GM19238 (cell line): ENCODE measurements at regions not wholly inside any gene's neighbourhood (a gene's known extent, or its start where the extent isn't known, plus 50 kb on each side); places are given as distances from the start of the nearest gene placed in this dataset.

Experiments
- DNase-seq: peaks from one replicate; pipeline ENCODE4 v3.0.0; 2011; ENCODE audit warnings: low spot score; ENCODE audit not compliant: insufficient read length

DNA sequence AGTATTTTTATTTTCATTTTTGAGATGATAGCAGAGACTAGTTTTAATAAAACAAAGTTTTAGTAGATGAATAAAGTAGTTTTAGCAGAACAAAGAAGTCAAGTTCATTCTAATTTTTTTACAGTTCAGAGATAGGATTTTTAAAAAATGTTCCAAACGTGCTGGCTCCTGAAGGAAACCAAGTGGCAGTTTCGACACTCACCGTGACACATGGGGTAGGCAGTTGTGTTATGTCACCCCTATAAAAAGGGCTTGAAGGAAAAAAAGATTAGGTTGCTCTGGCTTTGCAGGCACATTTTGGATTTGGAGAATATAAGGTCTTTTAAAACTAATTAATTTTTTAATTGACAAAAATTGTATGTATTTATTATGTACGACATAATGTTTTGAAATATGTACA is 305.2 kb downstream of the NDFIP2 start:
- DNase-seq = no peak

DNA sequence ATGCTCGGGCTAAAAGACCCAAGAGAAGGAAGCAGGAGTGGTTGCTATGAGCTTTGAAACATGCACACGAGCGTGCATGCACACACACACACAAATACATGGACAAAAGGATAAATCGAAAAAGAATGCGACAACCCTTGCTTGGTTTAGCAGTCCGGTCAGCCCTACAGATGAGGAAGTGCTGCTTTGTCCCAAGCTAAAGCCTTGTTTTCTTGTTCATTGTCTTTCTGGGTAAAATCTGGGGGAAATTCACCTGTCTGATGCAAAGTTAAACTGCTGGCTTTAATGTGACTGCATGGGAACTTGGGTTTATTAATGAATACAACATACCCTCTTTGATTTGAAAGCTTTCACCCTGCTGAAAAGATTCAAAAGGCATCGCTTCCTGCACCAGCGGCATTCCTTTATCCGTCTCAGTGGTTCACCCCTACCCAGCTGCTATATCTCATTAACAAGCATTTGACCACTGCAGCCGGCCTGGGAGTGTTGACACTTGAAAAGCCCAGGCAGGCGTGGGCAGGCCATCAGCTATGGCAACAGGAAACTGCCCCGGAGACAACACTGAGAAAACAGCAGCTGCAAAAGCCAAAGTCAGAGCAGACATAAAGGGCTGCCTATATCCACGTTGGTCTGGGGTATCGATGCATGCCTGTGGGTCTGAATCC is 301.7 kb downstream of the NDFIP2 start:
- no peak for DNase-seq

DNA sequence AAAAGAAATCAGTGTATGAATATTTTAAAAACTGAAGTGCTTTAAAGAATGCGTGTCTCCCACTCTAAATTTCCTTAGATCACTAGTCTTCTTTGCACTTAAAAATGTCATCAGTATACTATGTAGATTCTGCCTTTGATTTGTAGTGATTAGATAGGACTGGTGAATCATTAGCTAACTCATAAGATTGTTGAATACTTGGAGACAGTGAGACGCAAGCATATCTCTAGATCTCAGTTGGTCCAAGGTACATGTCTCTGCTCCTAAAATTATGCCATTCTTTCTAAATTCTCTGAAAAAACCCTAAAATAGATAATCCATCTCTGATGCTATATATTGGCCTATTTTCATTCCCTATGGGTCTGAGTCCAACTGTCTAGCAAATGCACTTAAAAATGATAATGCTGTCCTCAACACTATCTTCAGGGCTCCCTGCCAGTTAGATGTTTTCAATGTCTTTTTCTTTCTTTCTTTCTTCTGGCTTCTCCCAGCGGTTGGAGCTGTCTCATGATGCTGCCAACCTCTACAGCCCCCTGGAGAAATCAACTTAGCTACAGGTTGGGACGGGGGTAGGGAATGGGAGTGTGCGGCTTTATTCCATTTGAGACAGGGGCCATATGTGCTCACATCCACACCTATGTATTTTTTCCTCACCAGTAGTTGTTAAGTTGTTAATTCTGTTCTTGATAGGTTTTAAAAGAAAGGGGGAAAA is 301.0 kb downstream of the NDFIP2 start:
- no peak for DNase-seq

DNA sequence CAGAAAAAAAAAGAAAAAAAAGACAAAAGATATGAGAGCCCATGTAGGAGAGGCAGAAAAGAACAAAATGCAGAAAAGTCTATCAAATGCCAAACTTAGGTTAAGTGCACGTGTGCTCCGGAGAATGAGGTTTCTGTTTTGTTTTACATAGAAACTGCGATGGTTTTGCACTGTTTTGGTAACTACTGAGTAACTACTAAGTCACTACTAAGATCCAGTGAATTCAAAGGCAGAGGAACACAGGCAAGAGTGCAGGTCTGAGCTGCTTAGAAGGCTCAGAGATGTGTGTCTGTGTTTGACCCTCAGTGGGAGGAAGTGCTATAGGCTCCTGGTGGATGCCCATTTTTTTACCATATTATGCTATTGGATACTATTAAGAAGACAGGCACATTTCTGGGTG is 299.3 kb downstream of the NDFIP2 start:
- no peak for DNase-seq

DNA sequence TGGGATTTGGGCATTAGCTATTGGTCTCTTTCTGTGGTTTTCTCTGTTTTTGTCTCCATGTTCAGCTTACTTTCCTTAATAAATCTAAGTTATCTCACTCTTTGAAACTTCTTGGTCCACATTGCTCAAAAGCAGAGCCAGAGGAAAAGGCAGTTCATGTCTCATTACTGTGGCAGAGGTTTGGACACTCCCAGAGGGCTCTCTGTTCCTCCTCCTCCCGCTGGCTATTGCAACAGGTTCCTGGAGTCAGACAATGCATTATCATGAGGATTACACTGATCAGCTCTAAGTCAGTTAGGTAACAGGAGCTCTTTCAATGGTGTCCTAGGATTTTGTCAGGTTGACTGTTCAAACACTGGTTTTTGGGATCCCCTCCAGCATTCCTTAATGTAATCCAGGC is 298.8 kb downstream of the NDFIP2 start:
- no peak for DNase-seq

DNA sequence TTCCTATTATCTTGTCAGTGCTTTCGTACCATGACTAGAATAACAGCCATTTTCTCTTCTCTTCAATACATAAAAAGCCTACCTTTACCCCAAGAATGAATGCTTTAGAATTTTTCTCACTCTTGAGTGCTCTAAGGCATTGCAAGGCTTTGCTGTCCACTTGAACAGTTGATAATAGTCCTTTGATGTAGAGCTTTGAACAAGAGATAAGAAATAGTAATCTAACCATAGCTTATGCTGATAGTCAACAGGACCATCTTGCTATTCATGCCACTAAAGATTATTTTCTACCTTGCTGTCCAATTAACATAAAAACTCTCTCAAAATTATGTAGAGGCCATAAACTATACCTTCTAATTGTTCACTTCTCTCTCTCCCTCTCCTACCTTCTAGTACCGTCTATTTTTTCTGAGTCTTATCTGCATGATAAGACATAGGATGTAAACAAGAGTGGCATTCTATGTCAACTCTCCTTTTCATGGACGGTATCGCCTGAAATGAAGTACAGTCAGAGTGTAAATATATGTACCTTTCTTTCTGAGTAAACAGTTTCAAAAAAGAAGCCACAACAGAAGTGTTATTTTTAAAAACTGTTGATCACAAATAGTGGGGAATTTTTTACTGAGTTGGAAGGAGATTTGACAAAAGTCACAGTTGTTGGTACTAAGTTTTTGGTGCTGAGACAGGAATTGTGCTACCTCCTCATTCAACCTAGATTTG is 297.9 kb downstream of the NDFIP2 start:
- DNase-seq = no peak

DNA sequence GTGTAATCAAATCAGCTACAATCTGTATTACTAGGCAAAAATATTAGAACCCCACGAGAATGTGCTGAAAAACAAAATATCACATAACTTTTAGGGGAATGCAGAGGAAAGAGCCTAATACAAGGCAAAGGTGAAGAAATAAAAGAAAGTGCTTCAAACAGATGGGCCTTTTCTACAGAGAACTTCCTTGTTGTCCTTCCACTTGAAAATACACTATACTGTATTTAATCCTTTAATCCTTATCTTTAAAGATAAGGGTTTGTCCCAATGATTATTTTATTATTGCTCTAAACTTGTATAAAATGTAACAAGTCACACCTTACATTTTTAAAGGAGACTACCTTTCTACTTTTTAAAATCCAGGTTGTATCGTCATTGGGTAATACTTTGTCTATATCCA is 296.5 kb downstream of the NDFIP2 start:
- DNase-seq = no peak

DNA sequence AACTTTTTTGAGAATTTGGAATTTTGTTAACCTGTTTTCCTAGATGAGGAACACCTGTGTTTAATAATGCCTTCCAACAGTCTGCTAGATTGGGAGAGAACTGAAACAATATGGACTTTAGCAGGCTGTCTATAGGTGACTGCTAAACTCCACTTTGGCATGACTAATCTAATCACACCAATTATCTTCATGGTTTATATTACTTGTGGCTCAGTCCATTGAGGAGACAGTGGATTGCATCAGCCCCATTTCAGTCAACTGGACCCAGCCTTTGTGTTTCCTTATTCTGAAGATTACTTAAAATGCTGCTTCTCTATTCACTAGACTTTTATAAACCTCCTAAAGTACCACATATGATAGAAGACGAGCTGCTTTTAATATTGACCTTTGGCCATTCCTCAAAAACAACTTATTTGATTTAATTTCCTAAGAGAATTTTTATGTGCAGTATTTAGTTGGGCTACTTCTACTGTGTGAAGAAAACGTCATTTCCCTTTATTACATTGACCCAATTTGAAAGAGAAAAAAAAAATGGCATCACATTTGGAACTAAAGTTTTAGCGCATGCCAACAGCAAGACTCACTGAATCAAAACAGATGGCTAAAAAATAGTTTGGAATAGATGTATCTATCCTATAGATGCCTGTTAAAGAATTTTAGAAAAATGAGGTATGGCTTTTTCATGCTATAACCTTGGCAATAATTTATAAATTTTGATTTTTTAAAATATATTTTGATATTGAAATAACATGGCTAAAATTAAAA is 295.8 kb downstream of the NDFIP2 start:
- DNase-seq = no peak

DNA sequence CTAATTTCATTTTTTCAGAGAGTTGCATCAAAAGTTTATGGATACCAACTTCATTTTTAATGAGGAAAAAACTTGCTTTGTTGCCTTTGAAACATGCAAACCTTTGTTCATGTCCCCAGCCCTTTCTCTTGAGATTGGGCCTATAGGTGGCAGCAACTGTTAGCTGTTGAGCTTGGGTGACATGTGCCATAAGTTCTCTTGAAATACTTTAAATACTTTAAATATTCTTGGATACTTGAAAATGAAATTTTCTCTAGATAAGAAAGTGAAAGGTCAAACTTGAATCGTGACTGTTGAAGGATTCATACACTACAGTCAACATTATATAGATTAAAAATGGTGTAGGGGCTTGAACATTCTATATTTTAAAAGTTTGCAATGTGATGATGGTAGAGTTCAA is 294.9 kb downstream of the NDFIP2 start:
- no peak for DNase-seq

DNA sequence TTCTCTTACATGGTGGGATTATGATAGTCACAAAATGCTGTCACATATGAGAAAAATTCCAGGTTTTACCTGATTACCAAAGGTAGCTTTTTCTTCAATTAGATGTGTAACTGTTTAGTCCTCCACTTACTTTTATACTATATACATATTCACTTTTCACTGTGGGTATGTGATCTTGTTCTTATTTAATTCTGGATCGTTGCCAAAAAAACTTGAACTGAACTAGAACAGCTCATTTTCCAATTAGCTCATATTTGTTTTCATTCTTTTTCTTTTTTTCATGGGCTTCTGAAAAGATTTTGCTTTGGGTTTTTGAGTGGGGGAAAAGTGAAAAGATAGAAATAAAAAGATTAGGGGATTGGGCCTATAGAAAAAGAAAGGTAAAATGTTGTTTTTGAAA is 291.9 kb downstream of the NDFIP2 start:
- DNase-seq = no peak

DNA sequence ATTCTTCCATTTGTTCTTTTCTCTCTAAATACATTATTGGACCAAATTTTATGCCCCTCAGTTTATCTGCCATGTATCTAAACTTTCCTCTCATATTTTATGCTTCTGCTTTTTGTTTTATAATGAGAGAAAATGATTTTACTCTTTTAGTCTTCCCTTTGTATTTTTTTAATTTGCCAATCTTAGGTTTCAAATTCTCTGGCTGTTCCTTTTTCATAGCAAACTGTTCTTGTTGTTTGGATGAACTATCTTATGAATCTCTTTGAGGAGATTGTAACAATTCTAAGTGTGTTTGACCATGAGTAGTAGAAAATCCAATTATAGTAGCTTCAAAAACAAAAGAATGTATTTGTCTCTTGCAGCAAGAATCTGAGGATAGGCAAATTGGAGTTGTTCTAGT is 290.5 kb downstream of the NDFIP2 start:
- no peak for DNase-seq

DNA sequence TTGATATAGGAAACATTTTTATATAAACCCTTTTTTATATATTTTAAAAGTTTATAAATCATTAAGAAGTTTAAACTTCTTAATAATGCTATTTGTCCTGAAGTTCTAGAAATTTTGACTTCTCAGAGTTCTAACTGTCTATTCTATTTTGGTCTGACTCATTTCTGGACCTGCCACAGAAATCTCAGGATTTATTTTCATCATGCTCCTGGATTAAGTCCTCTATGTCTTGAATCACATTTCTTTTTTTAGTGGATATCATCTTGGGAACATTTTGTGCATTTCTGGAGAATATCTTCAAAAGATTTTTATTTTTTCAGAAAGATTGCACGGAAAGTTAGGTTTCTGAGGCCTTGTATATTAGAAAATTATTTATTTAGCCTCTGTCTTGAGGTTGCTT is 289.1 kb downstream of the NDFIP2 start:
- no peak for DNase-seq

DNA sequence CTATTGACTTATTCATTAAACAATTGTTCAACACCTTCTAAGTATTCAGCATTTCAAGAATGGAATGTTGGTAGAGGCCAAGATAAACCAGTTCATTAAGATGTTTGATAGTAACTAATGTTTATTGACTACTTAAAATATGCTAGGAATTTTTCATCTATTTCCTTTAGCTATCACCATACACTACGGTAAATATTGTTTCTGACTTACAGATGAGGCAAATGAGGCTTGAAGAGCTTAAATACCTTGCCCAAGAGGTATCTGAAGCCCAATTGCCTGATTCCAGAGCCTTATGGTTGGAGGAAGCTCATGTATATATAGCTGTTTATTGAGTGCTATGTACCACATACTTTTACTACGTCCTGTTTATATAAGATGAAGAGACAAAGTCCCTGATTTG is 286.2 kb downstream of the NDFIP2 start:
- DNase-seq = no peak

DNA sequence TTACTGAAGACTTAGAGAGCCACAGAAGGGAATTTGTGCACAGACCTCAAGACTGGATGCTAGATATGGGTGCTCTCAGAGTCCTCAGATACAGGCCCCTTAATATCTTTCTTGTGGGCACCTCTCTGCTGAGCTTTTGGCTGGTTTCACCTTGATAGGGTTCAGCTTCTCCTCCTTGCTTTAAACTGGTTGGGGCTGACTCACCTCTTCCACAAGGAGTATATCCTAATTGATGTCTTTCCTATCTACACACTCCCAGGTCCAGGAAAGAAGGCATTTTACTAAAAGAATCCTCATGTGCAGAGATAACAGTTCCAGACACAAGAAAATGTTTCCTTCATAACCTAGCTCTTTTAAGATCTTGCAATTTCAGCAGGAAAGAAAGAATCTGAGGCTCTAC is 284.4 kb downstream of the NDFIP2 start:
- DNase-seq = no peak

DNA sequence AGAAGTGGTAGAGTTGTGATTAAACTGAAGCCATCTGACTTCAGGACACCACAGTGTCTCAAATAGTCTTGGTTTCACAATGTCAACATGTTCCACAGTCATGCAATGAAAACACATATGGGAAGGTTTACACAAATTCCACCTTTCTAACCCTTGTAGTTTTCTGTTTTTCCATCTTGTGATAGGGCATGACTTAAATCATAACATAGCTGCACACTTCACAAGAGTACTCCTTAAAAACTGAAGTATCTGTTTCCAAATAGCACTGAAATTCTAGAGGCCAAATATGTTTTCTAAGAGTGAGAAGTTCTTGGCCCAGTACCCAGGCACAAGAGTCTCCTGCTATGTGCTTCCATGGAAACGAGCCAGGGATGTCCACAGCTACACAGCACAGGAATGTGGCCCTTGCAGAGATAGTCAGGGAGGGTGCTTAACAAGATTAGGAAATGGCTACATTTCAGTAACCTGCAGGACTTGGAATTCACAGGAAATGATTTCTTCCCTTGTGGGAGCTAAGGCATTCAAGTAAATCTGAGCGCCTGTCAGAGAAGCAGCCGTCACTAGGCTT is 269.1 kb downstream of the NDFIP2 start:
- no peak for DNase-seq

DNA sequence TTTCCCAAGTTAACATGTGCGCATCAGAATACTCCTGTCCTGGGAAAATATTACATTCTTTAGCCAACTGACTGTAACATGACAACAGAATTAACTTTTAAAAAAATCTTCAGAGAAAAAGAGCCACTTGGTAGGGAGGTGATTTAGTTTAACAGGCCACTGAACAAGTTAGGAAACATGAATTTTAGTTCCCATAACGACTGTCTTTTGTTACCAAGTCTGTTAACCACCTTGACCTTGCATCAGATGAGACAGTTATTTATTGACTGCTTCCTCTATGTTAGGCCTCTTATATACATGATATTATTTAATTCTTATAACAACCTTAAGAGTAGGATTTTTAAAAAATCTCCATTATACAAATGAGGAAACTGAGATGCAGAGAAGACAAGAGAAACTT is 268.6 kb downstream of the NDFIP2 start:
- DNase-seq = no peak

DNA sequence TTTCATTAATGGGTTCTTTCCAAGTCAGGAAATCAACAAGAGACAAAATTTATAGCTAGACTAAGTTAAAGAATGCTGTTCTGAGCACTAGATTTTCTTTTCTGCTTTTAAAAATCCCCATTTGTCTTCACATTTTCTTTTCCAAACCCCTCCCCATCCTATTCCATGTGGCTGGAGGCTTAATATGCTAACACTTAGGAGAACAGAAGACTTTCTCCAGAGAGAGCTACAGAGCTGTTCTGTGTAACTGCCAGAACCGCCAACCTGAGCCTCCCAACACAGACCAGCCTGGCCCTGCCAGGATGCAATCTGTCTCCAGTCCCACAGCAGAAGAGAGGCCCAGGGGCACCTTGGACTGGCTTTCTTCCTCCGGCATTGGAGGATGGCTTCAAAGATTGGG is 264.1 kb downstream of the NDFIP2 start:
- DNase-seq = no peak

DNA sequence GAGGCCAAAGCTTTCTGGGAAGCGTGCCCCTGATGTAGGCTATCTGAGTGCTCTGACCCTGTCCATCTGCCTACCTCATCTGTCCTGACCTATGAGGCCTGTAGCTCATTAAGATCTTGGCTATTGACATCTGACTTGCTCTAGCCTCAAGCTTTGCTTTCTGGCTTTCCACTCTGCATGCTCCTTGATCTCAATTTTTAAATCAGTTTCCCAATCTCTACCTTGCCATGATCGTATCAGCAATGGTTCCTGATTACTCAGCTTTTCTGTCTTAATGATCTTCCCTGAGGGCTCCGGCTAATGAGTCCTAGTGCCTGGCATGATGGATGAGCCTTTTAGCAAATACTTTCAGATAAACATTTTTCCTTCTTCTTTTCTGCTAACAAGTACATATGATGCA is 262.0 kb downstream of the NDFIP2 start:
- DNase-seq = no peak

DNA sequence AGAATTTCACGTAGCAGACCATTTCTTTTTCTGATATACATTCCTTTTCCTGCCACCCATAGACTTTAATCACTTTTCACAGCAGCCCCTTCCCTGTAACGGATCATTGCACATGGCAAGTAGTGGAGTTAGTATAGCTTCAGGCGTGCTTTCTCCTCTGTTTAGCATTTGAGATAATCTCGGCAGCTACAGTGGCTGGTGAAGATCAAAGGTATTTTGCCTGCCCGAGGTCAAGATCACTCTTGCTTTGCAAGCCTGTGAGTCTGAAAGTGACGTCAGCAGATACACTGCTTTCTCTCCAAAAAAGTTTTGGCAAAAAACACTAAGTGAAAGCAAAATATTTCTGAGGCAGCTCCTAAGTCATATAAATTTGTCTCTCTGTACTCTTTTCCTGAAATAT is 260.0 kb downstream of the NDFIP2 start:
- DNase-seq = no peak

DNA sequence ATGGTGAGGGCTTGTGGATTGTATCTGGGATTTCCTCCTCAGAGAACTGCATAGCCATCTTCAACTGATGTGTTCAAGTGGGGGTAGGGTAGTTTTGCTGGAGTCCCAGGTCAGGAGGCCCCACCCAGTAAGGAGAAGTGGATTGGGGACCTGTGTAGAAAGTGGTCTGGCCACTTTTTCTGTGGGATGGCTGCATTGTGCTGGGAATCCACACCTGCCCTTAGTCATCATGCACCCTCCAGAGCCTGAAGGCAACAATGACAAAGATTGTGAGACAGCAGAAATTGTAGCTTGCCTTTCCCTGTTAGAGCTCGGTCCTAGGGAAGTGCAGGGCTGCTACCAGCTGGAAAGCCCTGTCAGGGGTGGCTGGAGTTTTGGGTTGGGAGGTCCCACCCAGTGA is 255.4 kb downstream of the NDFIP2 start:
- DNase-seq = no peak

DNA sequence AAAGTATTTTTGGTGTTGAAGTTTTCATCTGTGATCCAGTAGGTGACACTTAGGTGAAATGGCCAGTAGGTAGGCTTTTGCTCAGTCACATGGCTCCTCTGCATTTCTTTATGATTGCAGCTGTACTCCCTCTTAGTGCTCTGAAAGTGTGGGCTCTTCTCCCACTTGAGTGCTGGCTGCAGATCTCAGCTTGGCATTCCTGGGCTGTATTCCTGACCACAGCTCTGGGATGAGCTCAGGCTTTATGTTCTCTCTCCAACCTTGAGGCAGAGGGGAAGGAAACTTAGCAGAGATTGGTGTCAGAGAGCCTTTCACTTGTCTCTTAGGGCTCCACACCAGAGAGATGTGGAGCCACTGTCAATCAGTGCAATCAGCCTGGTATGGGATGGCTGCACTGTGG is 254.3 kb downstream of the NDFIP2 start:
- no peak for DNase-seq

DNA sequence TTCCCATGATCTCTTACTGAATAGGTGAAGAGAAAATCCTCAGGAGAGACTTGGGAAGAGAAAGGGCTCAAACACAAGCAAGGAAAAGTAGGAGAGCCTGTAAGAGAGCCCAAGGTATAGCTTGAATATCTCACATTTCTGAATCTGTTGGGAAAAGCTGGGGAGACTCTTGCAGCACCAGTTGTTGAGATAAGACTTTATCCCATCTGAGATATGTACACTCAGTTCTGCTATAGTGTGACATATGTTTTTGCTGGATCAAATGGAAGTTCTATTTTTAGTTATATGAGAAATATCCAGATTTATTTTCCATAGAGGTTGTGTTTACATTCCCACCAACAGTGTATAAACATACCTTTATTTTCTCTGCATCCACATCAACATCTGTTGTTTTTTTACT is 246.1 kb downstream of the NDFIP2 start:
- no peak for DNase-seq
